HT-29 (cell line): ENCODE measurements at regions not wholly inside any gene's neighbourhood (a gene's known extent, or its start where the extent isn't known, plus 50 kb on each side); places are given as distances from the start of the nearest gene placed in this dataset. TPM values are rescaled to one million over a fixed set of nuclear protein-coding genes. Genes with fewer than 3 reads are reported as not detected.

Experiments
- DNase-seq: peaks from one replicate; pipeline ENCODE4 v3.0.0-alpha.2; 2015; ENCODE audit warnings: low spot score
- small RNA-seq: library from RNA; depleted of rRNA; stranded (forward); fragments of <200 nt; gene quantifications from one replicate; pipeline ENCODE3, GENCODE V24; 2014

DNA sequence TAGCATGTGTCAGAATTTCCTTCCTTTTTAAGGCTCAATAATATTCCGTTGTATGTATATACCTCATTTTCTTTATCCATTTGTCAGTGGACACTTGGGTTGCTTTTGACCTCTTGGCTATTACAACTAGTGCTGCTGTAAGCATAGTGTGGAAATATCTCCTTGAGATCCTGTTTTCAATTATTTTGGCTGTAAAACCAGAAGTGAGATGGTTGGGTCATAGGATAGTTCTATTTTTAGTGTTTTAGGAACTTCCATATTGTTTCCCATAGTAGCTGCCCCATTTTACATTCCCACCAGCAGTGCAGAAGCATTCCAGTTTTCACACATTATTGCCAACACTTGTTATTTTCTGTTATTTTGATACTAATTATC is 70.4 kb upstream of the C15orf39 start:
- no peak for DNase-seq

DNA sequence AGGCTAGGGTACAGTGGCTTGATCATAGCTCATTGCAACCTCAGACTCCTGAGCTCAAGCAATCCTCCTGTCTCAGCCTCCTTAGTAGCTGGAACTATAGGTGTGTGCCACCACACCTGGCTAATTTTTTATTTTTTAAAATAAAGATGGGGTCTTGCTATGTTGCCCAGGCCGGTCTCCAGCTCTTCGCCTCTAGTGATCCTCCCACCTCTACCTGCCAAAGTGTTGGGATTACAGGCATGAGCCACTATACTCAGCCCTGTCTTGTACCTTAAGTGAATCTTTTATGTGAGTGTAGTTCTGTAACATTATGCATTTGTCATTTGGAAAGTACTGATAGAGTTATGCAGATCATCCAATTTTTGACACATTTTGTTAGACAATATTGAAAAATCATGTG is 66.9 kb upstream of the C15orf39 start:
- DNase-seq = no peak

DNA sequence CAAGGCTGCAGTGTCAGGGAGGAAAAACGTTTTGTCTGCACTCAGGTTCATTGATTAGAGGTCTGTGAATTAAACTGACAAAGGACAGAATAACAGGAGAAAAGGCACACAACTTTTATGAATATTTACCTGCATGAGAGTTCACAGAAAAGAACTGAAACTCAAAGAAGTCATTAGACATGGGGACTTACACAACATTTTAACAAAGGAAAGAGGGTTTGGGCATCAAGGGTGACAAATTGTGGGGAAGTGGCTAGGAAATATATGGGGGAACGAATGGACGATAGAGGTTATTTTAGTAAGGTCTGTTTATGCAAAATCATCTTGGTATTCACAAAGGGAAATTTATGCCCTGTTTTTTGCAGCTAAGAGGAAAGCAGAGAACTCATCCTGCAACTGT is 65.6 kb upstream of the C15orf39 start:
- DNase-seq = no peak

DNA sequence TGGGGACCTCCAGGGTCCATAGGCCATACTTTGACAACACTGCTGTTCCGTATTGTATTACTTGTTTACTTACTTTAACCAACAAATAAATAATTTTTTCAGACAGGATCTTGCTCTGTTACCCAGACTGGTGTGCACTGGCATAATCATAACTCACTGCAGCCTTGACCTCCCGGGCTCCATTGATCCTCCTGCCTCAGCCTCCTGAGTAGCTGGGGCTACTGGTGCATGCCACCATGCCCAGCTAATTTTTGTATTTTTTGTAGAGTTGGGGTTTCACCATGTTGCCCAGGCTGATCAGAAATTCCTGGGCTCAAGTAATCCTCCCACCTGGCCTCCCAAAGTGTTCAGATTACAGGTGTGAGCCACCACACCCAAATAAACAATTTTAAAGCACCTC is 64.9 kb upstream of the C15orf39 start:
- DNase-seq = no peak

DNA sequence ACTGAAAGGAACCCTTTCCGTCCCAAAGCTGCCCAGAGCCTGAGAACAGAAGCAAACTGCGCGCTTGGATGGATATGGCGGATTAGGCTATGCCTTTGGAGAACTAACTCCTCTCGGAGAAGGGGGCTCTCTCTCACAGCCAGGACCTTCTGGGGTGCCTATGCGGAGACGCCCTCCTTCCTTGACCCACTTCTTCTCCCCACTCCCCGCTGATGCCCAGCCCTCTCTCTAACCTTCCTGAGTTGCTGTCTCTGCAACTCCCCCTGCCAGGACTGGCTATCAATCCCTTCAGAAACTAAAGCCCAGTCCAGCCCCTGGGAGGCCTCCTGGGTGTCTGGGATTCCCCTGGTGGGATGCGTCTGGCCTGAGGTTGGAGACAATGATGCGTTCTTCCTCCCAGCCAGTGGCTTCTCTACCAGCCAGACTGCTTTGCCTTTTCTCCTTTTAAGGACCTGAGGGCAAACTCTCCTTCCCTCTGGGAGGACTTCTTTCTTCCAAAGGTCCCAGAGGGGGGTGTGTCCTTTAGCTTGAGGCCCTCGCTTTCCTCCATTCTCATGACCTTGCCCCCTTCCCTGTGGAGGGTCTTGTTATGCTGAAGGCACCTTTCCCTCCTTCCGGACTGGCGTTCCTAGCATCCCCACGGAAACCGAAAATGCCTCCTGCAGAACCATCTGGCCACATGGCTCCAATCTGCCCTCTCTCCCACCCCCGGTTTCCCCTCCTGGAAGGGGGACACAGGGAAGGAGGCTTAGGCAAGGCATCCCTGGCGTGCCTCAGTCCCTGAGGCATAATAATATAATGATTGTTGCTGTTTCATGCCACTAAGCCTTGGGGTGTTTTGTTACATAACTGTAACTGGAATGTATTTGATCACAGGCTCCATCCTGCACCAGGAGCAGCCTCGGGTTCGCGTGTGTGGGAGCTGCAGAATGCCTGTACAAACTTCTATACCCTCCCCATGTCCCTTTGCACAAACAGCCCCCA is 63.4 kb upstream of the C15orf39 start:
- no peak for DNase-seq

DNA sequence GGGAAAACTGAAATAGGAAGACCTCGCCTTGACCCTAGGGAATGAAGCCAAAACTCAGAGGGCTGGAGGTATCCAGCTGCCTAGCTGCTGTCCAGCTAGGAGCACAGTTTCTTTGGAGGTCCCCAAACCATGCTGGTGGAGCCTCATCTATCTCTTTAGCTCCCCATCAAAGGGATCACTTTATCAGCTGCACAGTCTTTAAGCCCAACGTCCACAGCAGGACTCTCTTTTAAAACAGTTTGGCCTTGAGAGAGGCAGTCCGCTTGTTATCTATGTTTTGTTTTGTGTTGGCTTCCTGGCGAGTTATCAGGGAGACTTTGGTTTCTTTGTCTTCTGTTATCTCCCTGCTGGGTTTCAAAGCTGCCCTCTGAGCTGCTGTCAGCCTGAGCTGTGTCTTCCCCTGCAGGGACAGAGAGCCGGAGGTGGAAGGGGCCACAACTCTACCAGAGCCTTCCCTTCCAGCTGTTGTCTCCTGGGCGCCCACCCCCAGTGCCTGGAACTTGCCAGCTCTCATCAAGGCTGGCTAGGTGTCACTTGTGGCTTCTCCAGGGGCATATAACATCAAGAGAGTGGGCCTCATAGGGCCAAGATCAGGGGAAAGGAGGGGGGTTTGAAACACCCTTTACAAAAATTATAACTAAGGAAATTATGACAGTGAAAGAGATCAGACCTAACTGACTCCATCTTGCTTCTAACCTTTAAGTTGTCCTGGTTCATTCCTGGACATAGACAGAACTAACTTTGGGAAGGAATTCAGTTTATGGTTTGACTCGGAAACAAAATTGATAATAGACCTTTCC is 61.4 kb upstream of the C15orf39 start:
- no peak for DNase-seq

DNA sequence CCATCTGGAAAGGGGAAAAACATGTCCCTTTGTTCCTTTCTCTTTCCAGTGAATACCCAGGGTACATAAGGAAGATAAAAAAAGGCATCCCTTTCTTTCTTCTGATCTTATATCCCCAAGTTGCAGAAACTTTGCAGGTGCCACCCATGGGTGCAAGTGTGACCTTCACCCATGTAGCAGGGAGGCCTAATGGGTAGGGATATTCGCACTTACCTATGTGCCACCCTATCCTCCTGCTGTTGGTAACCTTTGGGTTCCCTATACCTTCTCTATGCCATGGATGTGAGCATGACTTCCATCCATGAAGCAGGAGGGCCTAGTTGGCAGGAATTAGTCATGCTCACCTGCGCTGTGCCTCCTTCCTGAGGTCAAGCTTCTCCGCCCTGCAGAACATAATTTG is 59.2 kb upstream of the C15orf39 start:
- DNase-seq = no peak

DNA sequence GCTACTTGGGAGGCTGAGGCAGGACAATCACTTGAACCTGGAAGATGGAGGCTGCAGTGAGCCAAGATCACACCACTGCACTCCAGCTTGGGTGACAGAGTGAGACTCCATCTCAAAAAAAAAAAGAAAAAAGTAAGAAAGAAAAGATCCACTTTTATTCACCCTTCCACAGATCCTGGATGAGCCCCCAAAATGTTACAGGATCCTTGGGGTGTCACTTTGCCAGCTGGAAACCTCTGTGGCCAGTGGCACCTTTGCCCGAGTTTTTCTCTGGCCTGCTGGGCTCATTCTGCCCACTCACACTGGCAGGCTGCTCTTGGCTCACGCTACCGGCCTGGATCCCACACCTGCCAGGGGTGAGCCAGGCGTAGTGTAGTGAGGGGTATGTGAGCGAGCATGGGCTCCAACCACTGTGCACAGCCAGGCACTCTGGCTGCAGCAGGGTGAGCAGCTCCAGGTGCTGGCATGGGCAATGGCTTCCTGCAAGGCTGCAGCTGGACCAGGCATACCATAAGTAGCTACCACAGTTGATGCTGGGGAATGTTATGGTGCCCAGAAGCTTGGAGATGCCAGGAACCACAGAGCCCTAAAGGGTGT is 57.8 kb upstream of the C15orf39 start:
- no peak for DNase-seq

DNA sequence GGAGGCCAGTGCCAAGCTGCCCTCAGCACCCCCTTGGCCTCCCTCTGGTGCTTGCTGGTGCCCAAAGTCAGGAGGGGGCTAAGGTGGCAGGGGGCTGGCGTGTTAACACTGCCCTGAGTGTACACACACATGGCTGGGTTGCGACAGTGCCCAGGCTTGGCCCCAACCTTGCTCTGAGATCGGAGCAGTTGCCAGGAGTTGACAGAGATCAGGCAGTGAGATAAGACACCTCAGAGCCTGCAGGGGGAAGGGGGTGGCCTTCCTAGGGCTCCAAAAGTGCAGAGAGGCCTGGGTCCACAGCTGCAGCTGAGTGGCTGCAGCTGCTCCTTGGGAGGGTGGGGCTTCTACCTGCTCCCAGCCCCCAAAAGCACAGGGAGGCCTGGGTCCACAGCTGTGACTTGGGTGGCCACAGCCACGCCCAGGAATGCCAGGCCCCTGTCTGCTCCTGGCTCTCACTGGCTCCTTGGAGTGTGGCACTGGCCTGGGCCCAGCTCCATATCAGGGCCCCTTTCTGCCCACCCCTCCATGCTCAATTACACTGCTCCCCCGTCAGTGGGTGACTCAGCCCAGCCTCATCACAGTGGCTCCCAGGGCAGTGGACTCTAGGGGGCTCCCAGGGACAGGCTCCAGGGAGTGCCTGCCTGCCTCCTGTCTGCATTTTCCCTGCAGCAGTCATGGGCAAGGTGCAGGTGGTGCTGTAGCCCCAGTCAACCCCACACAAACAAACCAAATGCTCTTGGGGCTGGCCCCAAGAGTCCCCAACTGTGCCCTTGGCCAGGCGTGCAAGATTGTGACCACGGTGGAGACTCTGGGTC is 56.4 kb upstream of the C15orf39 start:
- DNase-seq = peak; percentile 44

DNA sequence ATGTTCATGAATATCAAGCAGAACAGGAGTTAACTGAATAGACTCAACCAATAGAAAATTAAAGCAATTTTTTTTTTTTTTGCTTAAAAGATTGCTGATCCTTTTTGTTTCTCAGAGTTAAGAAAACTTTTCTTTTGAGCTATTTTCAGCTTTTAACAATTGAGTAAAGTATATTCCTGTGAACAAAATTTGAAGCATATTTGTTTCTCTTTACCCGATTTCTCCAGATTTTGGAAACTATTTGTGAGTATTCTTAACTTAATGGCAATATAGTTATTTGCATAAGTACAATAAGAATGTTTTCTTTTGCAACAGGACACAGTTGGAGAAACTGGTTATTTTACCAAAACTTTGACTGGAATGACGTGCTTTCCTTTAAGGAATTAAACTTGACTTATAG is 53.4 kb upstream of the C15orf39 start:
- DNase-seq = no peak

DNA sequence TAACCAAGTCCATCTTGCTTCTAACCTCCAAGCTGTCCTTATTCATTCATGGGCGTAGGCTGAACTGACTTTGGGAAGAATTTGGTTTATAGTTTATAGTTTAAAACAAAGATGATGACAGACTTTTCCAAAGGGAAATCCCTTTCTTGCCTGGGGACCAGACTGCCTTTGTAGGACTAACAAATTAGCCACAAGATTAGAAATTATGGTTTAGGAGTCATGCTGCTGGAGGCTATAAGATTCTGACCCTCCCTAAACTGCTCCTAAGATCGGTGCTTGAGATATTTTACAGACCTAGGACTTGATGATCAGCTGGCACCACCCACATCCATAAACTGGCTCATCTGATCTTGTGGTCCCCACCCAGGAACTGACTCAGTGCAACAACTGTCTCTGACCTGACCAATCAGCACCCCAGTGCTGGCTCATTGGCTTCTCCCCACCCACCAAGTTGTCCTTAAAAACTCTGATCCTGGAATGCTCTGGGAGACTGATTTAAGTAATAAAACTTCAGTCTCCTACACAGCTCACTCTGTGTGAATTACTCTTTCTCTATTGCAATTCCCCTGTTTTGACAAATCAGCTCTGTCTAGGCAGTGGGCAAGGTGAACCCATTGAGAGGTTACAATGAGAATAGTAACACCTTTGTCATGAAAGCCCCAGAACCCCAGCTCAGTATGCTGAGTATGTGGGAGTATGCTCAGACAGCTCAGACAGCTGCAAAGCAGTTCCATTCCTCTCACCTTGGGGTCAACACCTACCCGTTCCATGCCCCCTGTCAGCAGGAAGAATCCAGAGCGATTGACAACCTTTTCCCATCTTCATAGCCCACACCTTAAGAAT is 51.6 kb upstream of the C15orf39 start:
- DNase-seq = peak; percentile 51

DNA sequence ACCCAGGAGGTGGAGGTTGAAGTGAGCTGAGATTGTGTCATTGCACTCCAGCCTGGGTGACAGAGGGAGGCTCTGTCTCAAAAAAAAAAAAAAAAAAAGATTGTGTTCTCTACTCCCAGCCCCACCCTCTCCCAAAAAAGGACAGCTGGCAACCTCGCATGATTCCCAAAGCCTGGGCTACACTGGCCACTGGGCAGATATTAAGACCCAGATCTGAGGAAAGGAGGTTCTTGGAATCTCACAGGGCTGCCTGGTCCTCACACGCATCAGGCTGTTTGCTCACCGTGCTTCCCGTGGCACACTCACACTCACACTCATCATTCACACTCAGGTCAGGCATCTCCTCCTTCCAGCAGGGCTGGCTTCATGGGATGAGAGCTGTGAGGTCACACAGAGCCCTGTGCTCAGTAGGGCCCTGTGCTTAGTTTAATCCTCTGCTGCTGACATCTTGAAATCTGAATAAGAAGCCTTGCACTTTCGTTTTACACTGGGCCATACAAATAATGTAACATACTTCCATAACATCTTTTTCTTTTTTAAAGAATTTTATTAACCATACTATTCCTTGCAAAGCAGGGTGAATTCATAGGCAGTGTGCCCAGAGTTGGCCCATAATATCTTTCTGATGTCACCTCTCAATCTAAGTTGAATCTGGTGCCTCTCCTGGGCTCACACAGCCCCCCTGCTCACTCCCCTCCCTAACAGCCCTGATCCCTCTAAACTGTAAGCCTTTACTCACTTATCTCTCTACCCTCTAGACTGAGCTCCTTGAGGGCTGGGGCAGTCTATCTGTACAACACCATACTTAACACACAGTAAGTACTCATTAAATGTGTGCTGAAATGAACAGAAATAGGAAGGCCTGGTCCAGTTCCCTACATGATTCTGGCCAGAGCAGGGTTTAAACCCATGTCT is 50.2 kb upstream of the C15orf39 start:
- no peak for DNase-seq

Small RNA genes lying in the stretch of these regions (small RNA-seq; reads per million reads assigned to genes)
- gene RF00017 (not detected), gene RF00601 (not detected)
